G401.6 (cell line): ENCODE measurements at regions not wholly inside any gene's neighbourhood (a gene's known extent, or its start where the extent isn't known, plus 50 kb on each side); places are given as distances from the start of the nearest gene placed in this dataset.
"Not testable (repeated sequence)": the region's sequence is repeated elsewhere in the genome, so short reads cannot be mapped to it uniquely, and the experiment has no call there.

ENCODE experiments used
- FAIRE-seq: peaks from 2 replicates; lab custom pipeline; 2012; peaks lifted over from hg19 to GRCh38; lab: Jason Lieb, UNC

DNA sequence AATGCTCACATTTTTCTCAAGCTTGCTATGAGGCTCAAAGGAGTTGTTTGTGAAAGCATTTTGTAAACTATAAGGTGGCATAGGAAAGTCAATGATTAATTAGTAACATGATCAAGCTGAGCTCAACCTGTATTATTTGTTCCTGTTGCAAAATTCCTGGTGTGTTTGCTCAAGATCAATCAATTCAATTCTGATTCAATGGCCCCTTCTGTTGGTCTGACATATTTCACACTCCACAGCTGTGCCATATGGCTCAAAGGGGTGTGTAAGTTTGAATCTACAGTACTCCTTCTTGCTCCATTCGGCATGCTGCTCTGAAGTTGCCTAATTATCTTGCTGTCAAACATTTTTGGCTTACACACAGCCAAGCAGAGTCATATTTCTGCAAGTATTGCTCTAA, 341.6 kb upstream of the LRP1B start:
- FAIRE-seq, result no peak

DNA sequence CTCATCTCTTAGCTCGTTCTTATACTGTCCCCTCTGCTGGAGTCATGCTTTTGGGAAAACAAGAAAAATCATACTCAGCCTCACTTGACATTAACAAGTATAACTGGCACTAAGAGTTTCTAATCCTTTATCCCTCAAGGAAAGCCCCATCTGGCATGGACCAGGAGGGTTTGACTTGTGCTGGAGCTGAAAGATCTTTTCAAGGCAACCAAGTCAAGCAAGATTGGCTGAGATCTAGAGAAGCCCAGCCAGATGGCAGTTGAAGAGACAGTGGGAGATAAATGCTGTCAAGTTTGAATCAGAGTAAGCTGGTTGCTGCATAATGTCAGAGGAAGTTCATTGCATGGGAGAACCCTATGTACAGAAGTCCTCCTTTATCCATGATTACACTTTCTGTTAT, 336.5 kb upstream of the LRP1B start:
- FAIRE-seq, result no peak

DNA sequence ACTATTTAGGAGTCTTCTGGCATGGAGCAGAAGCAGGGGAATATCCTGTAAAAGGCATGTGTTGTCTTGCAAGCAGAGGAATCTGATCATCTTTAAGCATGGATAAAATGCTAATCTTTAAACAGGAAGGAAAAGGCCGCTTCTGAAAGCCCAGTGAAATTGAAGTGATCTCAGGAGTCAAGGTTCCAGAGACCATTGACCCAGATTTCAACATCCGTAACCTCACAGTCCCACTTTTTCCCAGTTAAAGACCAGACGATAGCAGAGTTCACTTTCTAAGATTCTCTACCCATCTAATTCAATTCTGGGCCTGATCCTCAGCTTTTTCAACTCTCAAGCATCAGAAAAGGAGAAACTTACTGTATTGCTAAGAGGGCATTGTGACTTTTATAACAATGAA, 332.2 kb upstream of the LRP1B start:
- FAIRE-seq, result no peak

DNA sequence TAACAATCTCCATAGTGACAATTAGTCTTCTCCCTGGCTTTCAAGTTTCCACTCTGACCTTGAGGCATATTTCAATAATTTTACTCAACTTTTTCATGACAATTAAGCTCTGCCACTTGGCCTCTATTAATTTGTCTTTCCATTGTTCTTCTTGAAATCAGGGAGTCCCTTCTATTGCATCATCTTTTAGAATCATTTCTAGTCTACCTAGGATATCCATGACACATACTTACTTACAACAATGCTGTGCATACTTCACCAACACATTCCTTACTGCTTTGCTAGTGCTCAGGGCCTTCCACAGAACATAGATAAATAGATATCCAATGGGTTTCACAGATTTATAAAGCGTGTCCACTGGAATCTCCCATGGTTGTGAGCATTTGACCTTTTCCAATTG, 331.5 kb upstream of the LRP1B start:
- no peak for FAIRE-seq

DNA sequence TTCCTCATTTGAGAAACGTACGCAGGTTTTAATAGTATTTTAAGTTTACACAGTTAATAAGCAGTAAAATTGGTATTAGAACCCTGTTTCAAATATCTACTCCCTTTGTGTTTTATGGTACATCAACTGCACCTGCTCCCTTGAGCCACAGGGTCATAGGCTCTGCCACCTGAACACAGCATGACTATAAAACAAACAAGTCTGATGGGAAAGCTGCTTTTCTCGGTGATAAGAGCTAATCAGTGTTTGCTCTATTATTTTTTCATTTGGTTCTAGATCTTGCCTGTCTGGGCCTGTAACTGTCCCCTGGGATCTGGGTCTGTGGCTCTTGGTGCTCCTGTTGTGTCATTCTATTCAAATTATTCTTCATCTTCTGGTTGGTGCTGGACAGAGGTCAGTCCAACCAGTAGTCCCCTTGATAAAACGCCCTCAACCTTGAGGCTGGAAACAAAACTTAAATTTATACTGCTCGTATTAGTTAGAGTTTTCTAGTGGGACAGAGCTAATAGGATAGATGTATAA, 314.8 kb upstream of the LRP1B start:
- FAIRE-seq, result no peak

DNA sequence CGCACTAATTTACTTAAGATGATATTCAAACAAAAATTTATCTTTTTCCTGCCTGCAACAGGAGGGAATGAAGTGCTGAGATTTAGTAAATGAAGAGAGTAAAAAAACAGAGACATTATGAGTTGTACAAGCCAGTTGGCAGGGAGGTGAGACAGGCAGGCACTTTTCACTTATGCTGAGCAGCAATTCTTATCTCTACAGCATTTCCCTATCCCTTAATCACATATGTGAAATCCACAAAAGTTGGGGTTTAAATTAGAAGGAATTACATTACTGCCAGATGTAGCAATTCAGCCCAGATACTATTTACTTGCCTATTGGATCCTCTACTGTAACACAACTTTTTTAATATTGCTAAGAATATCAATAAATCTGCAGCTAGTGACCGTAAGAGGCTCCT, 314.2 kb upstream of the LRP1B start:
- FAIRE-seq, result no peak

DNA sequence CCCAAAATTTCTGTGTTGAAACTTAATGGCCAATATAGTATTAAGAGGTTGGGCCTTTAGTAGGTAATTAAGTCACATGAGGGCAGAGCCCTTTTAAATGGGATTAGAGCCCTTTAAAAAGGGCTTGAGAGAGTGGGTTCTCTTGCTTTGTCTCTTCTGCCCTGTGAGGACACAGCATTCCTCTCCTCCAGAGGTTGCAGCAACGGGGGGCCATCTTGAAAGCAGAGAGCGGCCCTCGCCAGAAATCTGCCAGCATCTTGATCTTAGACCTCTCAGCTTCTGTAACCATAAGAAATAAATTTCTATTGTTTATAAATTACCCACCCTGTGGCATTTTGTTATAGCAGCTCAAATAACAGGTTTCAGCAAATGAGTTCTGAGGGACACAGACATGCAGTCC, 305.0 kb upstream of the LRP1B start:
- FAIRE-seq, result no peak

DNA sequence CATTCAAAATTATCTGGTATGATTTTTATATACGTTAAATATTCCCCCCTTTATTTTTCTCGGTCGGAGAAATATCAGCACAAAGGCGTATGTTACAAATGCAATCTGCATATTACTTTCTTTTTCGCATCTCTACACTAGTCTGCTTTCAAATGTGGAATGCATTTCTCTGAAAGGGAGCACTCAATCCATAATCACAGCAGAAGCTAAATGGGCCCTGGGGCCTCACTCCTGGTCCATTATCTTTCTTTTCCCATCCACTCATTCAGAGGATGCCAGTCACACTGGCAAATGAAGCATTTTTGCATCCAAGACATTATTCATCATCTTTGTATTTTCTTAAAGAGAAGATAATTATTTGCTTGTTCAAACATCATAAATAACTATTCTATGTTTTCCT, 295.2 kb upstream of the LRP1B start:
- FAIRE-seq, result no peak

DNA sequence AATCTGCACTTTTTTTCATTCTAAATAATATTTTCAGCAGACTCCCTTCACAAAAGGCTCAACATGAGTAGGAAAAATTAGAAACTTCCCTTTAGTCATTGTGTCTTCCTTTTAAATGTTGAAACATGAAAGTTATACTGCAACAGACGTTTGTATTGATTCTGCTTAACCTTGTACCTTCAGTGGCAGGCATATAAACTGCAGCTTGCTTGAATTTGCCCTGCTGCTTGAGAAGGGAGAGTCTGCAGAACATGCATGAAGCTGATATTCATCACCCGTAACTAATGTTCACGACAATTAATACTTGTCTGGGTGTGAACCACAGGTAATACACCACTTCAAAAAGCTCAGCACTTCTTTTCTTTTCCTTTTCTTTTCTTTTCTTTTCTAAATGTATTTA, 294.7 kb upstream of the LRP1B start:
- no peak for FAIRE-seq

DNA sequence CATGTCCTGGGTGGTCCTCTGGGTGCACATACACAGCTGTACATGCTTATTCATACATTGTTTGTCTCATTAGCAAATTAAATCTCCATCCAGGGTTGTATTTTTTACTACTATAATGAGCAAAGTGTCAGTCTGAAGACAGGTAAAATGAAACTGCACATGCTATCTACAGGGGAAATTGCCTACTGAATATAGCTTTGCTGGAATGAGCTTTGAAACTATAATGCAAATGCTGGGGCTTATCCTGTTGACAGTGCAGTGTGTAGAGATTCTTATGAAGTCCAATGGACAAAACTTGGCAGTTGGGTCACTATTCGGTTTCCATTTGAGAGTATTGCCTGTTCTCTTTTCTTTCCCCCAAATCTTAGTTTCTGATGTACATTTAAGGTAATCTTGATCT, 292.8 kb upstream of the LRP1B start:
- no peak for FAIRE-seq

DNA sequence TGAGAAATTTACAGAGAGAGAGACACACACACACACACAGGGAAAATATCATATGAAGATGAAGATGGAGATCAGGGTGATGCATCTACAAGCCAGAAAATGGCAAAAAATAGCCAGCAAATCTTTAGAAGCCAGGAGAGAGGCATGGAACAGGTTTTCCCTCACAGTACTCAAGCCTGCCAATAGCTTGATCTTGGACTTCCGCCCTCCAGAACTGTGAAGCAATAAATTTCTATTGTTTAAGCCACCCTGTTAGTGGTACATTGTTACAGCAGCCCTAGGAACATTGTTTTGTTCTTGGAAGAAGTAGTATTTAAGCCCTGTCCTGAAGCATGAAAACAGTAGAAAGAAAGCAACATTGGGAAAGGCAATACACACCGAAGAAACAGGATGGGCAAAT, 292.0 kb upstream of the LRP1B start:
- no peak for FAIRE-seq

DNA sequence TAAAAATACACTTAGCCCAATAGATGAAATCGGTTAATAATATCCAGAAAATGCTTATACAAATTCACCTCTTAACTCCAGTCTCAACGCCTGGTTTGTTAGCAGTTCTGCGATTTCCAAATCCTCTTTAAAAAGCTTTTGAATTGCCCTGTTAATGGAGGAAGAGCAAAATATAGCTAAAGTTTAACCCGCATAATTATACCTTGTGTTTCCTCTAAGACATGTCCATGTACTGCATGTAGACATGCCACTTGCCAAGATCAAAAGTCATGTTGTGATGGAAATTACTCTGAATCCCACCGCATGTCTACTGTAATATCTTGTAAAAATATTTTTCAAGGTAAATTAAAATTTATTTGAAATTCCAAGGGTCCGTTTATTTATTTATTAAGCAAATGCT, 291.2 kb upstream of the LRP1B start:
- no peak for FAIRE-seq

DNA sequence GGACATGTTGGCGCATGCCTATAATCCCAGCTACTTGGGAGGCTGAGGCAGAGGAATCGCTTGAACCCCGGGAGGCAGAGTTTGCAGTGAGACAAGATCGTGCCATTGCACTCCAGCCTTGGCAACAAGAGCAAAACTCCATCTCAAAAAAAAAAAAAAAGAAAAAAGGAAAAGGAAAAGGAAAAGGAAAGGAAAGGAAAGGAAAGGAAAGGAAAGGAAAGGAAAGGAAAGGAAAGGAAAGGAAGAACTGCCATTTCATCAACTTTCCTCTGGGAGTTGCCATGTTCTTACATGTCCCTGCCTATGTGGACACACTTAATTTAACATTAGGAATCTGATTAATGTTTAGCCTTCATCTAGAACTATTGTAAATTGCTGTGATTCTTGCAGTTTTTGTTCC, 287.9 kb upstream of the LRP1B start:
- FAIRE-seq, result not testable (repeated sequence)

DNA sequence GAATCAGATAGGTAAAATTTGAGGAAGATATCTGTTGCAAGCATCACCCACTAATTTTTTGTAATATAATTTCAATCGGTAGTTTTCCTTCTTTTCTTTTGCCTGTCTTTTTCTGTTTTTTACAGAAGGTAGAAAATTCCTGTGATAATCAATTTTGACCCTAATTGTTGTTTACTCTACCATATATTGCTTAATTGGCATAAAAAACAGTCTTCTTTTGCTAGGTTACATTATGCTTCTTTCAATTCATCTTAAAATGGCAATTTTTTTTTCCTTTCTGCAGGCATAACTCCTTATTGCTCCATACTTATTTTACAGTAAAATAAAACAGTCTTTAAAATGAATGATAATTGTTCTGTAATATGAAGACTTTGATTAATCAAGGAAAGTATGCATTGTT, 286.2 kb upstream of the LRP1B start:
- no peak for FAIRE-seq

DNA sequence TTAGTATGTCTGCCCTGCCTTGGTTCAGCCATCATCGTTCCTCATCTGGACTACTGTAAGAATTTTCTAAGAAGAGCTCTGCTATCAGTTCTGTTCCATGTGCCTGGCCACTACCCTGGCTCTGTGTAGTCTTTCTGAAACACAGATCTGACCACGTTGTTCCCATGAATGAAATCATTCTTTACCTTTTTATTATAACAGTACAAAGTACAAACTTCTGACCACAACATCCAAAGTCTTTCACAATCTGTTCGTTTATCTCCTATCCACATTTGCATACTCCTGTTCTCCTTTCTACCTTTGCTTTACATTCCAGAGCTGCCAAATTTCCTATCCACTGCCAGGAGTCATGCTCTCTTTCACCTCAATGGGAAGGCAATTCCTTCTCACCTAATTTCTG, 284.6 kb upstream of the LRP1B start:
- no peak for FAIRE-seq

DNA sequence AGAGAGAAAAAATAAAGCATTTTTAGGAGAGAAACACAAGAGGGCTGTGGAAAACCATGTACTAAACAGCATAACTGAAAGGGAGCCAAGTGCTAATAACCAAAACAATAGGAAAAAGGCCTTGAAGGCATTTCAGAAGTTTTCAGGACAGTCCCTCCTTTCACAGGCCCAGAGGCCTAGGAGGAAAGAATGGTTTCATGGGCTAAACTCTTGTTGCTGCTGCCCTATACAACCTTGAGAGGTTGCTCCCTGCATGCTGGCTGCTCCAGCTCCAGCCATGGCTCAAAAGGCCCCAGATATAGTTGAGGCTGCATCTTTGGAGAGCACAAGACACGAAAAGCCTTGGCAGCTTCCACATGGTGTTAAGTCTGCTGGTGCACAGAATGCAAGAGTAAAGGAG, 267.4 kb upstream of the LRP1B start:
- no peak for FAIRE-seq

DNA sequence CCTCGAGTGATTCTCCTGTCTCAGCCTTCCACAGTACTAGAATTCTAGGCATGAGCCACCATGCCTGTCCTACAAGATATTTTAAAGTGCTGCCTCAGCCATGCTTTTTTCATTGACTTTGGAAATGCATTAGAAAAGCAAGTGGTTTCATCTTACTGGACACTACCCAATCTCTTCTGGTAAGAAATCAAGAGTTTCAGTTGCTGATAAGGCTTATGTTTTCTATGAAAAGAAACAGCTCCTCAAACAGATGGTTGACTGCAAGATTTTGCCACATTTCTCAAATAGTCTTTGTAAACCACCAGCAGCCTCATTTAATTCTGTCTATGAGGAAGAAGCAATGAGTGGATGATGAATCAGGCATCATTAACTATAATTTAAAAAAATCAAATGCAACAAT, 264.5 kb upstream of the LRP1B start:
- no peak for FAIRE-seq

DNA sequence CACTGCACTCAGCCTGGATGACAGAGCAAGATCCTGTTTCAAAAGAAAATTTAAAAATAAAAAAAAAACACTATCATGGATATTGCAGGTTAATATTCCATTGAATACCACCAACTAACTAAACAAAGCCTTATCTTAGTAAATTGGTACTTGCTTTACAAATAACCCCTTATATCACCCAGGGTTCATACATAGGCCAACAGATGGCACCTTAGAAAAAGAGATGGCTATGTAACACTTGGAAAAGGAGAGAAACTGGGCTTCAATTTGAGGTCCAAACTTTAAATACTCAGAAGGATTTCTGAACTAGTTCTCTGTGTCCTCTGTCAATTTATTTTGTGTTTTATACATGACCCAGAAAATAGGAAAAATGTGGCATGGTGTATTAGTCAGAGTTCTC, 249.6 kb upstream of the LRP1B start:
- FAIRE-seq, result no peak

DNA sequence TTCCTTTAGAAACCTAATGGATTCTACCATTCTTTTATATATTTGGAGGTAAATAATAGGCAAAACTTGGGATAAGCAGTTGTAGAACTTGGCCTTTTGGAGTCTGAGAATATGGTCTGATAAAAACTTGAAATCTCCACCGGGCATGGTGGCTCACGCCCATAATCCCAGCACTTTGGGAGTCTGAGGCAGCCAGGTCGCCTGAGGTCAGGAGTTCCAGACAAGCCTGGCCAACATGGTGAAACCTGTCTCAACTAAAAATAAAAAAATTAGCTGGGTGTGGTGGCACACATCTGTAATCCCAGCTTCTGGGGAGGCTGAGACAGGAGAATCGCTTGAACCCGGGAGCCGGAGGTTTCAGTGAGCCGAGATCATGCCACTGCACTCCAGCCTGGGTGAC, 231.3 kb upstream of the LRP1B start:
- FAIRE-seq, result not testable (repeated sequence)

DNA sequence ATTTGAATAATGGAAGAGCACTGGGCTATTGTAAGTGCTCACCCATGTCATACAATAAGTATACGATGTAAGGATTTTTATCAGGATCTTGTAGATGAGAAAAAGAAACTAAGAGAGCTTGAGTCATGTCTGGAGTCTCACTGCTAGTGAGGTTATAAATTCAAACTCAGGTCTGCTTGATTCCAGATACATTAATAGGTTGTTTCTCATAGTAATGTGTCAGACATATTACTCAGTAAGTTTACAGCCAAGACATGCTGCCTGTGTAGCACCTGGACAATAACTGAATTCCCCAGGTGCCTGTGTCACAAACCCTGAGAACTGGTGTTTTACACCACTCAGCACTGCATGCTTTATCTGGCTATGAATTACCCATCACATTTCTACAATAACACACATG, 216.9 kb upstream of the LRP1B start:
- no peak for FAIRE-seq

DNA sequence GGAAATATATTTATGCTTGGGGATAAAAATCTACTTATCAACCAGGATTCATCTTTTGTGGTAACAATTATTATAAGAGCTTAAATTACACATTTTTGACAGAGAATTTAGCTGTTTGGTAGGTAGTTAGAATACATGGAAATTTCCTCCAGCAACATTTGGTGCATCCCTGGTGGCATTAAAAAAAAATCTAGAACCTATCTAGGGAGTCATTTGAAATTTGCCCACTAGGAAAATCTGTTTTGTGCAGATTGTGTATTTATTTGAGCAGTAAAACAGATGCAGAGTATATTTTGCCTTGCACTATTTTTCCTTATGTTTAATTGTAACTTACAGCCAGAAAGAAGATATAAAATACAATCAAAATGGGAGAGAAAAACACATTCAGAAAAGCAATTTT, 208.4 kb upstream of the LRP1B start:
- FAIRE-seq, result no peak

DNA sequence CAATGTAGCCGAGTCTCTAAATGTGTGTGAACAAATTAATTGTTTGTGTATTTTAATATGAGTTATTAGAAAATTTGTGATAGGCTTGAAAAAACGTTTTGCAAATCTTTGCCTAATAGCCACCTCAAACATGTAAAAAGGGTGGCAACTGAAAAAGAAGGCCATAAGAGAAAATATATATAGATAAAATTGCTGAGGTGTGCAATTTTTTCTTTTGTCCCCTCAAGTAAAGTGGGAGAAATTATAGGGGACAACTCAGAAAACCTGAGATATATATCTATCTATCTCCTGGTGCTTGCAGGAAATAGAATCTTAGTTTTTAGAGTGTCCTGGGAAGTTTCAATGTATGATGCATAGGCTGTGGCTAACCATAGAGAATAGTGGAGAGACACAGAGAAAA, 201.4 kb upstream of the LRP1B start:
- no peak for FAIRE-seq

DNA sequence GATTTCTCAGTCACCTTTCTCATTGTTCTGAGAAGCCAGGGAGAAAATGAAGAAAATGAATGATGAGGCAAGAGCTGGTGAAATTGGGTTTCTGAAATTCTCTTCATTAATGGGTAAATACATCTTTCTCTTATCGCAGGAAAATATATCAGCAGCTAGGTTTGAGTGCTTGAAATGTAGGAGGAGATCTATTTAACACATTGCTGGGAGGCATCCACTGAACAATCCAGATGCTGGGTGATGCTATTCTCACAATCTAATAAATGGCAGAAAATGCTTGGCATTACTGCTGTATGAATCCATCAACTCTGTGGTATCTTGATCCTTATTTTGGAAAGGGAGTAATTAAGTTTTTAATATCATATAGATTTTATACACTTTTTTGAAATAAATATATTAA, 199.6 kb upstream of the LRP1B start:
- no peak for FAIRE-seq

DNA sequence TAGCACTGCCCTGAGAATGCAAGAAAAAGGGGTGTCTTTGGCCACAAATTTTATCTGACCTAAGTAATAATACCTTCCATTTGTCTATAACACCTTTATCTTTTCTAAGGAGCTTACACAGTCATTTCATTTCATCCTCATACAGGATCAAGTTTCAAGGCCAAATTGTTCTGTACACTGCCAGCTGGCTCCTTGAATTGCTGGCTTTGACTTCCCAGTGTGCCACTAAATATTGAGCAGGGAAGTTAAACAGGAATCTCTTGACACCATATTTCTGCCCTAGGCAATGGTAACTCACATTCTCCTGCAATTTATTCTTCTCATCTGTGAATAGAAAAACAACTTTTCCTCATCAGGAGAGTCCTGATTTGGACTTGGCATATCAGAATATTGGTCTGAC, 195.1 kb upstream of the LRP1B start:
- FAIRE-seq, result no peak

DNA sequence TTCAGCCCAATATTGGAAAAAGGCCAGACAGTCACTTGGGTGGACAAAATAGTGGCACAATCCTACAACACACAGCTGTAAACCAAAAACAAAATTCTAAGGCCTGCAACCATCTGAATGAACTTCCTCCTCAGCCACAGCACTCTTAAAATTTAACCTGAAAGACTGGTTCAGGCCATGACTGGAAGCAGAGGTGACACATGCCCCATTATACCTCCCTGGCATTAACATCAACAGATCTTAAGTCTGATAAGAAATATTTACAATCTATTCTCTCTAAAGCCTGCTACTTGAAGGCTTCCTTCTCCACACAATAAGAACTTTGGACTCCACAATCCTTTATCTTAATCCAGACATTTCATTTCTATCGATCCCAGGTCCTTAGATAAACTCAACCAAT, 192.4 kb upstream of the LRP1B start:
- no peak for FAIRE-seq
